ENCODE measurements at regions not wholly inside any gene's neighbourhood (a gene's known extent, or its start where the extent isn't known, plus 50 kb on each side); places are given as distances from the start of the nearest gene placed in this dataset.

GRCh38 chr14:34241185-34241711 lies 220.8 kb downstream of the SPTSSA start:
- Histone ChIP-seq H4K20me1 (replicated peaks; ENCODE audit: control insufficient read depth, insufficient read depth, low read length) (no peaks in the 10 kb centered on the region), H3K9me1 (ENCODE audit: control insufficient read depth, insufficient read depth, low read length) (no peaks in the 10 kb centered on the region), H3K4me2 (ENCODE audit: insufficient read depth, low read length) (no peak overlapping the region), H3K27ac (ENCODE audit: extremely low read depth, low read depth, low read length) (no peak overlapping the region), H3K79me2 (ENCODE audit: control insufficient read depth, insufficient read depth, low read length) (no peaks in the 10 kb centered on the region), H3K9me3 (replicated peaks; ENCODE audit: control insufficient read depth, insufficient read depth, low read depth, low read length) (no peaks in the 10 kb centered on the region), H3K4me3 (no peak overlapping the region), H3K9ac (ENCODE audit: insufficient read depth in 1 of 2, low read depth in 2 of 2, low read length in 2 of 2) (no peak overlapping the region), H3K27me3 (ENCODE audit: control insufficient read depth in 2 of 2, insufficient read depth in 2 of 2, low read length in 2 of 2) (no peaks in the 10 kb centered on the region), H3K36me3 (ENCODE audit: control insufficient read depth, insufficient read depth, low read length) (no peaks in the 10 kb centered on the region), H2AFZ (ENCODE audit: low read depth, low read length) (no peak overlapping the region), H3K4me1 (replicated peaks in 1 of 2; ENCODE audit: control insufficient read depth in 2 of 2, insufficient read depth in 2 of 2, low read length in 2 of 2) (no peaks in the 10 kb centered on the region)
- DNase-seq (ENCODE audit: extremely low read depth in 1 of 4, low spot score in 3 of 4): no peak
- no peak for FAIRE-seq
- no TSS peak for BruUV-seq (replicated peaks)
- no peak for TF ChIP-seq ZBTB2 (IDR thresholded peaks at IDR 0.05)
- TF ChIP-seq SP2 (IDR thresholded peaks at IDR 0.05; ENCODE audit: extremely low read depth, low read depth, low read length, poor library complexity, severe bottlenecking): no peak
- TF ChIP-seq ZNF277 (CRISPR knock-in tag; IDR thresholded peaks at IDR 0.05; ENCODE audit: borderline replicate concordance): no peak
- TF ChIP-seq ZNF57 (CRISPR knock-in tag; IDR thresholded peaks at IDR 0.05): no peak
- TF ChIP-seq, protein P1, sequence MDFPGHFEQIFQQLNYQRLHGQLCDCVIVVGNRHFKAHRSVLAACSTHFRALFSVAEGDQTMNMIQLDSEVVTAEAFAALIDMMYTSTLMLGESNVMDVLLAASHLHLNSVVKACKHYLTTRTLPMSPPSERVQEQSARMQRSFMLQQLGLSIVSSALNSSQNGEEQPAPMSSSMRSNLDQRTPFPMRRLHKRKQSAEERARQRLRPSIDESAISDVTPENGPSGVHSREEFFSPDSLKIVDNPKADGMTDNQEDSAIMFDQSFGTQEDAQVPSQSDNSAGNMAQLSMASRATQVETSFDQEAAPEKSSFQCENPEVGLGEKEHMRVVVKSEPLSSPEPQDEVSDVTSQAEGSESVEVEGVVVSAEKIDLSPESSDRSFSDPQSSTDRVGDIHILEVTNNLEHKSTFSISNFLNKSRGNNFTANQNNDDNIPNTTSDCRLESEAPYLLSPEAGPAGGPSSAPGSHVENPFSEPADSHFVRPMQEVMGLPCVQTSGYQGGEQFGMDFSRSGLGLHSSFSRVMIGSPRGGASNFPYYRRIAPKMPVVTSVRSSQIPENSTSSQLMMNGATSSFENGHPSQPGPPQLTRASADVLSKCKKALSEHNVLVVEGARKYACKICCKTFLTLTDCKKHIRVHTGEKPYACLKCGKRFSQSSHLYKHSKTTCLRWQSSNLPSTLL (IDR thresholded peaks at IDR 0.05): no peak
- TF ChIP-seq MAZ (CRISPR knock-in tag; conservative IDR thresholded peaks at IDR 0.05 in 1 of 2, IDR thresholded peaks at IDR 0.05 in 1 of 2): no peak
- ATAC-seq: no peak
- ChIA-PET POLR2A (interaction anchor here (0.5 kb wide), 1 partner anchor 13 kb away, joined by 3 read pairs; no protein-coding TSS in a partner anchor), CTCF (ENCODE audit: low intra/inter-chr PET ratio) (no interaction called here)
- intact Hi-C loops (cut with micrococcal nuclease): no loop called here
- WGBS (ENCODE audit: insufficient coverage, low coverage, missing lambda C conversion rate): 0% methylated on average over 3 of the region's 3 CpGs
- in situ Hi-C loops (cut with MboI): no loop called here

All from K562 (cell line).